Ectodermal cell (in vitro differentiated cells): ENCODE measurements at regions not wholly inside any gene's neighbourhood (a gene's known extent, or its start where the extent isn't known, plus 50 kb on each side); places are given as distances from the start of the nearest gene placed in this dataset.

Source experiments
- H3K27ac ChIP-seq: 2 replicates; pipeline ENCODE4 v1.7.0; 2013; ENCODE audit warnings: mild to moderate bottlenecking, low read depth, low read length; ENCODE audit not compliant: insufficient read depth, poor library complexity, severe bottlenecking
- H3K27me3 ChIP-seq: 2 replicates; pipeline ENCODE4 v1.7.0; 2013; ENCODE audit warnings: mild to moderate bottlenecking, low read length; ENCODE audit not compliant: insufficient read depth, control insufficient read depth, poor library complexity, severe bottlenecking
- H3K36me3 ChIP-seq: one replicate; pipeline ENCODE4 v1.7.0; 2013; ENCODE audit warnings: low read length; ENCODE audit not compliant: control insufficient read depth, insufficient read depth
- H3K4me1 ChIP-seq: one replicate; pipeline ENCODE4 v1.7.0; 2013; ENCODE audit warnings: low read length; ENCODE audit not compliant: control insufficient read depth, insufficient read depth
- H3K4me3 ChIP-seq: 2 replicates; pipeline ENCODE4 v1.7.0; 2013; ENCODE audit warnings: low read depth, low read length, control low read depth; ENCODE audit not compliant: insufficient read depth
- H3K9me3 ChIP-seq: 2 replicates; pipeline ENCODE4 v1.7.0; 2013; ENCODE audit warnings: mild to moderate bottlenecking, low read length, moderate library complexity; ENCODE audit not compliant: control insufficient read depth
- WGBS, 2 experiments: methylation state at CpG; one replicate each; pipeline ENCODE4 v1.1.7; 2013; ENCODE audit warnings: missing lambda C conversion rate in 2 of 2; 5-methylcytosine and 5-hydroxymethylcytosine counted together

DNA sequence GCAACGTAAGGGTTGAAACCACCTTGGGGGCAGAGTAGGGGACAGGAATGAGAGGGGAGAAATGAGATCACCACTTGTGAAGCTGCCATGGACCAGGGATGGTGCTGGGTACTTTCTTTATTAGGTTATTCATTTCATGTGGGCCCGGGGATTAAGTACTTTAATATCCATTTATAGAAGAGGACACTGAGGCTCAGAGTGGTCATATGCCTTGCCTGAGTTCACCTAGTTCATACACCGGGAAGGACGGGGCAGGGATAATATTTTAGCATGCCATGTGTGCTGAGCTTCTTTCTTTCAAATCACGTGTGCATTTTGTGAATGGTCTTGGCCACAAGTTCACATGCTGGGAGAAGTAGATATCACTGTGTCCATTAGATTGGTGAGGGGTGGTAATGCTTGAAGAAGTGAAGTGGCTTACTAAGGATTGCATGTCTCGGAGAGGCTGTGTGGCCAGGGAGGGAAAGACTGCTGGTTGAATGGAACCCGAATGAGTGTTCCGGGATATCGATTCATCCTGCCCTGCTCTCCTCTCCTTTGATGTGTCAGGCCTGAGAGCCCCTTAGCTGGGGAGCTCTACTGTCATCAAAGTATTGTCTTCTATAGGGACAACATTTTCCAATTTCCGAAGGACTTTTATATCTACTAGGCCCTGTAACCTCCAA, 187.1 kb downstream of the MYCN start:
- no peaks in the 10 kb centered on the region for H3K36me3 ChIP-seq
- H3K4me1 ChIP-seq, result peaks cover 9% of the 10 kb centered on the region
- H3K27ac ChIP-seq, result no peak overlapping the region
- WGBS, 2 experiments, result 96% methylated on average over 10 of the region's 10 CpGs
- H3K27me3 ChIP-seq, result no peaks in the 10 kb centered on the region
- no peaks in the 10 kb centered on the region for H3K9me3 ChIP-seq
- no peak overlapping the region for H3K4me3 ChIP-seq

DNA sequence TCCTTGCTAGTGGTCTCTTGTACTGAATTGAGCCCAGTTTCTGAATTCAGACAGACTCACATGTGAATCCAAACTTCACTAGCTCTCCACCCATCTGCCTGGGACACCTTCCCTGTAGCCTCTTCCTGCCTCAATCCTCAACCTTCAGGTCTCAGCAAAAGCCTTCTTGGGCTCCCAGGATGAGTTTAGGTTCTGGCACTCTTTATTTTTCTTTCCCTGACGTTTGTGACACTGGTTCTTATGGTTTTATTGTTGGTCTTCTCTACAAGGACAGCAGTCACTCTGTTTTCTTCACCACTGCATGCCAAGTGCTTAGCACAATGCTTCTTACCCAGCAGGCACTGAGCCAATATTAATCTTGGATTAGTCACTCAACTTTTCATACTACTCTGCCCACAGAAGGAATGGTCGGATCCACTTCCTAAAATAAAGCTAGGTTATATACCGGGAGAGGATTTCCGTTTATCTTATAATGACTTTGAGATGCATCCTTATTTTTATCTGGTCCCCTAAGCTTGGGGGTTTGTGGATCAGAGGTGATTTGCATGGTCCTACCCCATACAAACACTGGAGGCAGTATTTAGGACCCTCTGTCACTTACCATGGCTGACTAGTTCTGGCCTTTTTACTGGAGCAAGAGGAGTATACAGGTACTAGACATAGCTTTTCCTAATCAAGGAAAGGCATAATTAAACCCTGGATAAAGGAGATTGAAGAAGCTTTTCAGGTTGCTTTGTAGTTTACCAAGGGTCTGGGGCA, 186.3 kb downstream of the MYCN start:
- WGBS, 2 experiments, result 95 to 96% methylated on average over 4 of the region's 4 CpGs
- H3K27ac ChIP-seq, result no peak overlapping the region

DNA sequence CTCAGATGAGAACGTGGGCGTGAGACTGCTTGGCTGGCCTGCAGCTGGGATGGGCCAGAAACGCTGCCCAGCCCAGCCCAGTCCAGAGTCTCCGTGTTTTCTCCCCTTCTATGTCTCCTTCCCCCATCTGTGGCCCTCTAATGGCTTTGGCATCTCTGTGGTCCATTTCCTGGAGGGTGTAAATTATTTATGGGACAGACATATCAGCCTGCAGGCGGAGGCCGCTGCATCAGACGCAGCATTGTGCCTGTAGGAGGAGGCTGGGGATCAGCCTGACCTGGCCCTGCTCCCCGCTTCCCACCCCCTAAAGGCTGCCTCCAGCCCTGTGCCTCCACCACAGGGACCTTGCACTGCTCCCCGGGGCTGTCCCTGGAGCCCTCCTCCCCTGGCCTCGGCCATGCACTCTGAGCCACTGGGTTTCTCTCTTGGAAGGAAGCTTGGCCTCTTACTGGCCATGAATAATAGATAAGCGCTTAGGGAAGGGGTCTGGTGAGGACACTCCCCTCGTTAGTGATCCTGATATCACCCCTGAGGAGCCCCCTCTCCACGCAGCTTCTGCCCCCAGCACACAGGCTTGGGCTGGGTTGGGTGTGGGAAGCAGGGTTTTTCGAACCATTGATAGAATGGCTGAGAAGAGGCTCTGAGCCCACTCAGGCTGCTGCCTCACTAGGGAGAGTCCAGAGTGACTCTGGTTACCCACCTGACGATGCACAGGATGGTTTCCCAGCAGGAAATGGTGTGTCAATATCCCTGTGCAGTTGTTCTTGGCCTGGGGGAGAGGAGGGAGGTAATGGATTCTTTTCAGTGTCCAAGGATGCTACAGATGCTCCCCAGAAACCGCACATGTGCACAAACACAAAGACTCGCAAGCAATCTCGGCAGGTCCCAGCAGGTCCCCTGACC, 185.5 kb downstream of the MYCN start:
- WGBS, 2 experiments, result 81% methylated on average over 18 of the region's 18 CpGs
- H3K4me1 ChIP-seq, result peaks cover 9% of the 10 kb centered on the region
- no peak overlapping the region for H3K4me3 ChIP-seq
- no peaks in the 10 kb centered on the region for H3K9me3 ChIP-seq
- H3K27me3 ChIP-seq, result no peaks in the 10 kb centered on the region
- H3K36me3 ChIP-seq, result no peaks in the 10 kb centered on the region
- no peak overlapping the region for H3K27ac ChIP-seq

More for the DNA sequence above, 186.3 kb downstream of the MYCN start:
- H3K4me3 ChIP-seq, result no peak overlapping the region
- H3K36me3 ChIP-seq, result no peaks in the 10 kb centered on the region
- no peaks in the 10 kb centered on the region for H3K27me3 ChIP-seq
- no peaks in the 10 kb centered on the region for H3K9me3 ChIP-seq
- peaks cover 9% of the 10 kb centered on the region for H3K4me1 ChIP-seq

DNA sequence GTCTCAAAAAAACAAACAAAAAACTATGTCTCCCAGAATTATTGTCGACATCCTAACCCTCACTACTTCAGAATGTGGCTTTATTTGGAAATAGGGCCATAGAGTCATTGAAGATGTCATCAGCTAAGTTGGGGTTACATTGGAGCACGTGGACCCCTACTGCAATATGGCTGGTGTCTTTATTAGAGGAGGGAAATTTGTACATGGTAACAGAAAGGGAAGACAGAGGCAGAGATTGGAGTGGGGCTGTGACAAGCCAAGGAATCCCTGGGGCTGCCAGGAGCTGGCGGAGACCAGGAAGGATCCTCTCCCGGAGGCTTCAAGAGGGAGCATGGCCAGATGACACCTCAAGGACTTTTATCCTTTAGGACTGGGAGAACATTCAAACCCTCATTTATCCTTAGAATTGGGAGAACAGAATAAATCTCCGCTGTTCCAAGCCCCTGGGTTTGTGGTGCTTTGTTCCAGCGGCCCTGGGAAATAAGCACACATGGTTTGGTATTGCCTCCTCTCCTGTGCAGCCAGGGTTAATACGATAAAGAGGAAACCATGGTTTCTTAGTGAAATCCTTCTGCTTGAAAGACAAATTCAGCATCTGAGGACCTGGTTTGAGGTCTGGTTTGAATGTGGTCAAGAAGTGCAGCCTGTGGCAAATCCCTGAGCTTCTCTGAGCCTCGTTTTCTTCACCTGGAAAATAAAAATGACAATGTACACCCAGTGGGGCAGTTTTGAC, 184.7 kb downstream of the MYCN start:
- Histone ChIP-seq H3K27me3 (no peaks in the 10 kb centered on the region), H3K27ac (no peak overlapping the region), H3K9me3 (no peaks in the 10 kb centered on the region), H3K4me3 (no peak overlapping the region), H3K36me3 (no peaks in the 10 kb centered on the region), H3K4me1 (peaks cover 9% of the 10 kb centered on the region)
- 90 to 91% methylated on average over 8 of the region's 8 CpGs for WGBS, 2 experiments

DNA sequence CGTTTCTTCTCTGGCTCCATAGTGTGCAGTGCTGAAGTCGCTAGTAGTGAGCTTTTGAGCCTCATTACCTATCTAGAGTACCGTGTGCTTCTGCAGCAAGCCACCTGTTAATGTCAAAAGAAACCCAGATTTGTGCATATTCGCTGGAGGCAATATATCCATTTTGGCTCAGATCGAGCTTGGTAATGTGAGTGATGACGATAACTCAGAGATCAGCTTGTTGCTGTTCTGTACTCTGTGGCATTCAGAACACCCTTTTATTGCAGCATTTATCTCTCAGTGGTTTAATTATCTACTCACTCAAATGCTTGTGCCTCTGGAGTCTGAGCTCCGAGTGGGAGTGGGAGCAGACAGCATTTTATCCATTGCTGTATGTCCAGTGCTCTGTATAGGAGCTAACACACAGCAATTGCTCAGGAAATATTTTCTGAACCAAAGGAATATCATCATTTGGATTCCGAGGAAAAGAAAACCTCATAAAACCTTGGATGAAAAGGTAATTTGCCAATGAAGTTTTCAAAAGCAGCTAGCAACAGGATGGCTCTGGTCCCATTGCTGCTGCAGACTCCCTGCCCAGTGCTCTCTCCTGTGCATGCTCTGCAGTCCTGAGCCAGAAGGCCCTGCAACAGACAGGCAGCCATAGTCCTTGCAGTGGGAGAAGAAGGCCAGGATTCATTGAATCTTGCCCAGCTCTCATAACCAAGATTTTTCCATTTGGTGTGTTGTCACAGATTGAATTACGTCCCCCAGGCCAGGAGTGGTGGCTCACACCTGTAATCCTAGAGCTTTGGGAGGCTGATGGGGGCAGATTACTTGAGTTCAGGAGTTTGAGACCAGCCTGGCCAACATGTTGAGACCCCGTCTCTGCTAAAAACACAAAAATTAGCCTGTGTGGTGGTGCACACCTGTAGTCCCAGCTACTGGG, 183.8 kb downstream of the MYCN start:
- no peaks in the 10 kb centered on the region for H3K36me3 ChIP-seq
- WGBS, 2 experiments, result 95 to 96% methylated on average over 10 of the region's 10 CpGs
- H3K4me3 ChIP-seq, result no peak overlapping the region
- no peaks in the 10 kb centered on the region for H3K9me3 ChIP-seq
- peaks cover 9% of the 10 kb centered on the region for H3K4me1 ChIP-seq
- H3K27me3 ChIP-seq, result no peaks in the 10 kb centered on the region
- H3K27ac ChIP-seq, result no peak overlapping the region

DNA sequence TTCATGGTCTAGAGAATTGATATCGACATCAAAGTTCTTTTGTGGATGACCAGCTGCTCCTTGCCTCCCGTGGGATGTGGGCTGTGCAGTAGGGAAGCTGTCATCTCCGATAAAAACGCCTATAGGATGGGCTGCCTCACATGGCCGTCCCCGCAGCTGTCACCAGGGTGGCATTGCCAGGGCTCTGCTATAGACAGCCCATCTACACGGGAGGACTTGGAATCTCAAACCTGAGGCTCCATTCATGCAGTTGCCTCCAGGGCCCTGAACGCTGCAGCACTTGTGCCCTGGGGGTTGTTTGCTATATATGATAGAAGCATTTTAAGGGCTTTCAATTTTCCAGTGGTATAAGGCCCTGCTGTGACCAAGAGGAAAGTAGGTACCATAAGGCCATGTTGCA, 183.1 kb downstream of the MYCN start:
- H3K27ac ChIP-seq, result no peak overlapping the region
- H3K27me3 ChIP-seq, result no peaks in the 10 kb centered on the region
- no peaks in the 10 kb centered on the region for H3K9me3 ChIP-seq
- H3K36me3 ChIP-seq, result no peaks in the 10 kb centered on the region
- 65 to 68% methylated on average over 8 of the region's 8 CpGs for WGBS, 2 experiments
- no peak overlapping the region for H3K4me3 ChIP-seq
- peaks cover 9% of the 10 kb centered on the region for H3K4me1 ChIP-seq

DNA sequence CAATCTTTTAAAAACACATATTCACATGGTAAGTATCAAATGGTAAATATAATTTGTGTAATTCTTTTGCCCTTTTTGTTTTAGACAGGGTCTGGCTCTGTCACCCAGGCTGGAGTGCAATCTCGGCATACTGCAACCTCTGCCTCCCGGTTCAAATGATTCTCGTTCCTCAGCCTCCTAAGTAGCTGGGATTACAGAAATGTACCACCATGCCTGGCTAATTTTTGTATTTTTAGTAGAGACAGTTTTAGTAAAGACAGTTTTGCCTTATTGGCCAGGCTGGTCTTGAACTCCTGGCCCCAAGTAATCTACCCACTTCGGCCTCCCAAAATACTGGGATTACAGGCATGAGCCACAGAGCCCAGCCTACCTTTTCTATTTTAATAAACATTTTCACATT, 182.2 kb downstream of the MYCN start:
- no peaks in the 10 kb centered on the region for H3K27me3 ChIP-seq
- H3K4me1 ChIP-seq, result peaks cover 9% of the 10 kb centered on the region
- no peak overlapping the region for H3K4me3 ChIP-seq
- 95 to 96% methylated on average over 4 of the region's 4 CpGs for WGBS, 2 experiments
- no peak overlapping the region for H3K27ac ChIP-seq
- H3K36me3 ChIP-seq, result no peaks in the 10 kb centered on the region
- H3K9me3 ChIP-seq, result no peaks in the 10 kb centered on the region

DNA sequence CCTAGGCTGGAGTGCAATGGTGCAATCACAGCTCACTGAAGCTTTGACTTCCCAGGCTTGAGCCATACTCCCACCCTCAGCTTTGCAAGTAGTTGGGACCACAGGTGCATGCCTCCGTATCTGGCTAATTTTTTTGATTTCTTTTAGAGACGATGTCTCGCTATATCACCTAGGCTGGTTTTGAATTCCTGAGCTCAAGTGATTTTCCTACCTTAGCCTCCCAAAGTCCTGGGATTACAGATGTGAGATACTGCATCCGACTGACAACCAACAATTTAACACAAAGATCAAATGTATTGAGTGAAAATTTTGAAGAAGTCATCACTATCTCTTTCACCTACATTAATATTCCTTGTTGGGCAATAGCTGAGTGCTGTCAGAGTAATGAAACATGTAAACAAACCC, 181.6 kb downstream of the MYCN start:
- Histone ChIP-seq H3K4me1 (peaks cover 9% of the 10 kb centered on the region), H3K9me3 (no peaks in the 10 kb centered on the region), H3K36me3 (no peaks in the 10 kb centered on the region), H3K27ac (no peak overlapping the region), H3K4me3 (no peak overlapping the region), H3K27me3 (no peaks in the 10 kb centered on the region)
- 95 to 97% methylated on average over 4 of the region's 4 CpGs for WGBS, 2 experiments
